ENCODE measurements at regions not wholly inside any gene's neighbourhood (a gene's known extent, or its start where the extent isn't known, plus 50 kb on each side); places are given as distances from the start of the nearest gene placed in this dataset.

- POLR2A ChIA-PET: no interaction called here
- H3K9me3 ChIP-seq: no peaks in the 10 kb centered on the region
- H3K4me2 ChIP-seq: no peak overlapping the region
- DNase-seq (ENCODE audit: low read depth in 1 of 2, low spot score in 1 of 2) (no peak), FAIRE-seq (no peak), ATAC-seq (no peak)
- no peaks in the 10 kb centered on the region for H3K4me1 ChIP-seq
- no peak overlapping the region for H3K27ac ChIP-seq
- H3K4me3 ChIP-seq: no peak overlapping the region
- no peak for TF ChIP-seq RFX5 (IDR thresholded peaks at IDR 0.05)
- CTCF ChIA-PET: interaction anchor here (1.1 to 1.8 kb wide), 2 partner anchors 10 to 12 kb away, joined by 3 to 7 read pairs; no protein-coding TSS in a partner anchor
- 87% methylated on average over 4 of the region's 4 CpGs for WGBS (ENCODE audit: missing lambda C conversion rate)
Observed at GRCh38 chr1:239804266-239804665, 287.4 kb upstream of the FMN2 start.

GRCh38 chr1:239805042-239805441 is 286.6 kb upstream of the FMN2 start:
- CTCF ChIA-PET: interaction anchor here (0.7 to 1.1 kb wide), 2 partner anchors 14 to 106 kb away, joined by 3 read pairs; no protein-coding TSS in a partner anchor

GRCh38 chr1:239805851-239806772 is 285.6 kb upstream of the FMN2 start:
- 66% methylated on average over 10 of the region's 10 CpGs for WGBS (ENCODE audit: missing lambda C conversion rate)
- no peak overlapping the region for H3K4me3 ChIP-seq
- H3K4me2 ChIP-seq: no peak overlapping the region
- FAIRE-seq (no peak), ATAC-seq (no peak), DNase-seq (ENCODE audit: low read depth in 1 of 2, low spot score in 1 of 2) (no peak)
- POLR2A ChIA-PET: no interaction called here
- H3K9me3 ChIP-seq: no peaks in the 10 kb centered on the region
- peak overlapping the region in 1 of 2 experiments; percentile 22; a peak in 1 of 6 replicates for H3K27ac ChIP-seq
- CTCF ChIA-PET: interaction anchor here (0.7 to 1.1 kb wide), 2 partner anchors 15 to 104 kb away, joined by 3 read pairs; no protein-coding TSS in a partner anchor
- no peaks in the 10 kb centered on the region for H3K4me1 ChIP-seq
- TF ChIP-seq EHF (CRISPR knock-in tag; IDR thresholded peaks at IDR 0.05): no peak
- no peak for TF ChIP-seq RCOR1 (IDR thresholded peaks at IDR 0.05; ENCODE audit: low read depth, low read length)
- no peak for TF ChIP-seq POLR2A (IDR thresholded peaks at IDR 0.05; ENCODE audit: low read length)
- TF ChIP-seq MAFK (IDR thresholded peaks at IDR 0.05; ENCODE audit: partially characterized antibody): no peak
- no peak for TF ChIP-seq ELK1 (IDR thresholded peaks at IDR 0.05; ENCODE audit: low read depth, low read length)
- TF ChIP-seq HOXB5 (CRISPR knock-in tag; IDR thresholded peaks at IDR 0.05): no peak
- TF ChIP-seq REST (IDR thresholded peaks at IDR 0.05): no peak
- TF ChIP-seq ATOH8 (CRISPR knock-in tag; IDR thresholded peaks at IDR 0.05; ENCODE audit: low read depth): no peak
- no peak for TF ChIP-seq POLR2AphosphoS2 (conservative IDR thresholded peaks at IDR 0.05; ENCODE audit: low read length)
- TF ChIP-seq NPAS2 (CRISPR knock-in tag; IDR thresholded peaks at IDR 0.05; ENCODE audit: borderline replicate concordance): no peak

More at GRCh38 chr1:239805042-239805441, 286.6 kb upstream of the FMN2 start:
- POLR2A ChIA-PET: no interaction called here
- FAIRE-seq: no peak
- WGBS (ENCODE audit: missing lambda C conversion rate): 76% methylated on average over 4 of the region's 4 CpGs
- Histone ChIP-seq H3K4me2 (no peak overlapping the region), H3K4me3 (no peak overlapping the region), H3K9me3 (no peaks in the 10 kb centered on the region), H3K4me1 (no peaks in the 10 kb centered on the region), H3K27ac (no peak overlapping the region)
- DNase-seq (ENCODE audit: low read depth in 1 of 2, low spot score in 1 of 2): no peak
- ATAC-seq: no peak
- no peak for TF ChIP-seq NFE2L2 (conservative IDR thresholded peaks at IDR 0.05; ENCODE audit: low read length)
- TF ChIP-seq HEYL (CRISPR knock-in tag; IDR thresholded peaks at IDR 0.05): no peak
- TF ChIP-seq CHD4 (IDR thresholded peaks at IDR 0.05; ENCODE audit: borderline replicate concordance): no peak
- no peak for TF ChIP-seq CBX2 (IDR thresholded peaks at IDR 0.05; ENCODE audit: borderline replicate concordance, low read depth)
- TF ChIP-seq MAX (IDR thresholded peaks at IDR 0.05): no peak
- TF ChIP-seq POLR2AphosphoS2 (conservative IDR thresholded peaks at IDR 0.05; ENCODE audit: low read length): no peak
- no peak for TF ChIP-seq ELK1 (IDR thresholded peaks at IDR 0.05; ENCODE audit: low read depth, low read length)
- no peak for TF ChIP-seq CTCF (IDR thresholded peaks at IDR 0.05)
- TF ChIP-seq RARB (CRISPR knock-in tag; IDR thresholded peaks at IDR 0.05): no peak
- no peak for TF ChIP-seq RFX5 (IDR thresholded peaks at IDR 0.05)
- TF ChIP-seq EP300 (IDR thresholded peaks at IDR 0.05): no peak
- TF ChIP-seq KDM5A (IDR thresholded peaks at IDR 0.05): no peak
- TF ChIP-seq CEBPB (IDR thresholded peaks at IDR 0.05): no peak

Data from A549 (cell line).